OCI-LY3 (cell line): ENCODE measurements at regions not wholly inside any gene's neighbourhood (a gene's known extent, or its start where the extent isn't known, plus 50 kb on each side); places are given as distances from the start of the nearest gene placed in this dataset.

Source experiments
- EZH2phosphoT487 ChIP-seq: fragments of 200-600 bp; shearing (Covaris generic); IDR thresholded peaks from 2 replicates; pipeline ENCODE4 v1.6.1; 2018; ENCODE audit warnings: antibody characterized with exemption, mixed run types, low read depth
- TF ChIP-seq, protein P1 (sequence below): fragments of 200-600, 300-600 bp; sonication (generic); IDR thresholded peaks from 2 replicates; pipeline ENCODE4 v1.5.1; 2014; ENCODE audit warnings: antibody characterized with exemption, low read length, low read depth

DNA sequence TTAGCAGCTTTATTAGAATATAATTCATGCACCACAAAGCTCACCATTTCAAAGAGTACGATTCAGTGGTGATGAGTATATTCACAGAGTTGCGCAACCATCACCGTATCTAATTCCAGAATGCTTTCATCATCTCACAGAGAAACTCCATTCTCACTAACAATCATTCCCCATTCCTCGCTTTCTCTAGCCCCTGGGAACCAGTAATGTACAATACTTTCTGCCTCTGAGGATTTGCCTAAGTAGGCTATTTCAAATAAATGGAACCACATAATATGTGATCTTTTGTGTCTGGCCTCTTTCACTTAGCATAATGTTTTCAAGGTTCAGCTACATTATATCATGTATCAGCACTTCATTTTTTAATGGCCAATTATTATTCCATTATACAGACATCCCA, 145.1 kb upstream of the ADAMTS16 start:
- TF ChIP-seq, protein P1, sequence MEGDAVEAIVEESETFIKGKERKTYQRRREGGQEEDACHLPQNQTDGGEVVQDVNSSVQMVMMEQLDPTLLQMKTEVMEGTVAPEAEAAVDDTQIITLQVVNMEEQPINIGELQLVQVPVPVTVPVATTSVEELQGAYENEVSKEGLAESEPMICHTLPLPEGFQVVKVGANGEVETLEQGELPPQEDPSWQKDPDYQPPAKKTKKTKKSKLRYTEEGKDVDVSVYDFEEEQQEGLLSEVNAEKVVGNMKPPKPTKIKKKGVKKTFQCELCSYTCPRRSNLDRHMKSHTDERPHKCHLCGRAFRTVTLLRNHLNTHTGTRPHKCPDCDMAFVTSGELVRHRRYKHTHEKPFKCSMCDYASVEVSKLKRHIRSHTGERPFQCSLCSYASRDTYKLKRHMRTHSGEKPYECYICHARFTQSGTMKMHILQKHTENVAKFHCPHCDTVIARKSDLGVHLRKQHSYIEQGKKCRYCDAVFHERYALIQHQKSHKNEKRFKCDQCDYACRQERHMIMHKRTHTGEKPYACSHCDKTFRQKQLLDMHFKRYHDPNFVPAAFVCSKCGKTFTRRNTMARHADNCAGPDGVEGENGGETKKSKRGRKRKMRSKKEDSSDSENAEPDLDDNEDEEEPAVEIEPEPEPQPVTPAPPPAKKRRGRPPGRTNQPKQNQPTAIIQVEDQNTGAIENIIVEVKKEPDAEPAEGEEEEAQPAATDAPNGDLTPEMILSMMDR, result no peak
- no peak for TF ChIP-seq EZH2phosphoT487
